ENCODE measurements at regions not wholly inside any gene's neighbourhood (a gene's known extent, or its start where the extent isn't known, plus 50 kb on each side); places are given as distances from the start of the nearest gene placed in this dataset.

DNA sequence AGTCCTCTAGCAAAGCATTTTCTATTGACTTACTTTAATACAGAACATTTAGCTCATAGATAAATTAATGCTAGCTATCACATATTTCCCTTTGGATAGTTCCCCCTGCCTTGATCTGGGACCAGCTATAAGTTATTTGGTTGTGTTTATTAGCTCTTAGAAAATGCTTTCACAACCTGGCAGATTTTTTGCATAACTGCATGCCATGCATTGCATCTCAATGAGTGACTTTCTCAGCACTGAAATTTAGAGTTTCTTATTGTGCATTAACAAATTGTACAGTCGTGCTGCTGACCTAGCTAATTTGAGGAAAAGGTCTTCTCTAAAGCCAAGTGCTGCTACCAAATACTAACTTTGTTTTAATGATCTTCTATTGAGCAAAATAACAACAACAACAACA is 164.8 kb downstream of the PLPPR5 start:
- Histone ChIP-seq H3K79me2 (ENCODE audit: insufficient read depth) (no peaks in the 10 kb centered on the region), H3K27ac (no peak overlapping the region), H3F3A (ENCODE audit: insufficient read depth) (no peaks in the 10 kb centered on the region), H3K27me3 (replicated peaks; ENCODE audit: insufficient read depth) (no peaks in the 10 kb centered on the region; the same call in 1 of the 2 replicates), H3K9me3 (ENCODE audit: low read depth) (no peaks in the 10 kb centered on the region), H3K4me1 (ENCODE audit: insufficient read depth) (peaks cover 8% of the 10 kb centered on the region), H4K20me1 (ENCODE audit: insufficient read depth) (no peaks in the 10 kb centered on the region), H3K36me3 (ENCODE audit: low read depth) (no peaks in the 10 kb centered on the region), H3K4me2 (ENCODE audit: unreplicated experiment) (no peak overlapping the region), H3K9me2 (ENCODE audit: insufficient read depth) (no peaks in the 10 kb centered on the region), H3K9ac (no peak overlapping the region), H3K4me3 (no peak overlapping the region), H2AFZ (no peak overlapping the region)
- WGBS, 2 experiments (ENCODE audit: low coverage in 1 of 2, low lambda C conversion rate in 2 of 2, missing lambda C conversion rate in 2 of 2): 16 to 17% methylated on average over 1 of the region's 1 CpG
- peak; percentile 43 for DNase-seq
- in situ Hi-C loops (cut with MboI): no loop called here
- no peak for TF ChIP-seq EZH2 (IDR thresholded peaks at IDR 0.05; ENCODE audit: insufficient read depth, poor library complexity, severe bottlenecking)
- TF ChIP-seq EZH2phosphoT487 (IDR thresholded peaks at IDR 0.05; ENCODE audit: insufficient read depth, low read depth): no peak
